ENCODE measurements at regions not wholly inside any gene's neighbourhood (a gene's known extent, or its start where the extent isn't known, plus 50 kb on each side); places are given as distances from the start of the nearest gene placed in this dataset.
"Not testable (repeated sequence)": the region's sequence is repeated elsewhere in the genome, so short reads cannot be mapped to it uniquely, and the experiment has no call there.

- DNase-seq (ENCODE audit: low spot score): no peak
These were observed 598.8 kb downstream of the SLC16A7 start for GRCh38 chr12:60194678-60195077.

DNA sequence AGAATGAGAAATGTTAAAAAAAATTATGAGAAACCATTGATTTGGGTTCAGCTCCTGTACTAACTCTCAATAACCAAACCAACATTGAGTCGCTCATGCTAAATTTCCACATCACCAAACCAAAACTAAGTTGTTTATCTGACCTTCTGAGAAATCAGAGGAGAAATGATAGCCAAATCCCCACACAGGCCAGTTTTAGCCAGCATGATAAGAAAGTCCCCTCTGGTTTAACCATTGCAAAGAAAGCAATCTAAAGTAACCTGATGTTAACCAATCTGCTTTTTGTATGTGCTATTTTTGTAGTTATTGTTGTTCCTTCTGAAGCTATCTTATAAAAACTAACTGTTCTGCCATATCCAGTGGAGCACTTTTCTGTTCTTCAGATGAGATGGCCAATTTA is 599.7 kb downstream of the SLC16A7 start:
- no peak for DNase-seq (ENCODE audit: low spot score)

DNA sequence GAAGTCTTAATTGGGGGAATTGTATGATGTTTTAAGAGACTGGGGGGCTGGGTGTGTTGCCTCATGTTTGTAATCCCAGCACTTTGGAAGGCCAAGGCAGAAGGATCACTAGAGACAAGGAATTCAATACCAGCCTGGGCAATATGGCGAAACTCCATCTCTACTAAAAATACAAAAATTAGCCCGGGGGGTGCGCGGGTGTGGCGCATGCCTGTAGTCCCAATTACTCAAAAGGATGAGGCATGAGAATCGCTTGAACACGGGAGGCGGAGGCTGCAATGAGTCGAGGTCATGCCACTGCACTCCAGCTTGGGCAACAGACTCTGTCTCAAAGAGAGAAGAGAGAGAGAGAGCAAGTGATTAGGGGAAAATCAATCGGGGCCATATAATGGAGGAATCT is 600.5 kb downstream of the SLC16A7 start:
- no peak for DNase-seq (ENCODE audit: low spot score)

DNA sequence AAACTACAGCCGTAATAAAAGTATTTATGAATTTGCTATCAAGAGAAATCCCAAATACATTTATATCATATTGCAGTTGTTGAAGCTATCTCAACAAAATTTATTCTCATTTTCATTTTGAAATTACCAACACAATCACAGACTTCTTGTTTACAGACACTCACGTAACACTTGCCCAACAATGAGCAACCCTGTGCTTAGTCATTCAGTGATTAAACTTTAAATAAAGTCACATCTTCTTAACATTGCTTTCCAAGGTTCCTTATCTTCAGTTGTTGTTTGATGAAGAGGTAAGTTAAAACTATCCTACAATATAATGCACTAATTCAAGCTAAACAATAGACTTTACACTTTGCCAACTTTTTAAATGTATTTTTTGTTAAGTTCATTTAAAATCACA is 601.8 kb downstream of the SLC16A7 start:
- DNase-seq (ENCODE audit: low spot score): peak; percentile 8

DNA sequence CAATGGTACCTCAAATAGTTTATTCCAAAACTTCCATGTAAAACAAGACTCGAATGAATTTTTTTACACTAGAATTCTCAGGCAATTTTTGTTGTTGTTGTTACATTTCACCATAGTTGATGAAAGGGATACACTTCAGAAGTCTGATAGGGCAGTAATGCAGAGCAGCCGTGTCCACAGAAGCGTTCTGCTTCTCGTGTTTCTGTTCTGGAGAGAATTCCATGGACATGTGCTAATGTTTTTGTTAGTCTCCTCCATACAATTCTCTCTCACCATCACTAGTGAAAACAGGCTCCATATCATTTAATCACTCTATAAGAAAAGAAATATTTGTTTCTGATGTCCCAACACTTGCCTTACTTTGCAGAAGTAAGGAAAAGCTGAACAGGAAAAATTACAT is 606.1 kb downstream of the SLC16A7 start:
- no peak for DNase-seq (ENCODE audit: low spot score)

DNA sequence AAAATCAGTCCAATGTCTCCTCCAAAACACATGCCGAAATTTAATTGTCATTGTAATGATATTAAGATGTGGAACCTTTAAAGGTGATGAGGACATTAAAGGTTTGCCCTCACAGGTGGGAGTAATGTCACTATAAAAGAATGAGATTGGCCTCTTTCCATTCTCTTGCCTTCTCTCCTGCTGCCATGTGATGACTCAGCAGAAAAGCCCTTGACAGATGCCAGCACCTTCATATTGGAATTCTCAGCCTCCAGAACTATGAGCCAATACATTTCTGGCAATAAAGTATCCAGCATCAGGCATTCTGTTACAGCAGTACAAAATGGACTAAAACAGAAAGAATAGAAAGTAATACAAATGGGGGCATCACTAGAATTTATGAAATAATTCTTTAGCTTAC is 609.7 kb downstream of the SLC16A7 start:
- peak; percentile 42 for DNase-seq (ENCODE audit: low spot score)

- DNase-seq (ENCODE audit: low spot score): no peak
These were observed 613.7 kb downstream of the SLC16A7 start for GRCh38 chr12:60209521-60209920.

DNA sequence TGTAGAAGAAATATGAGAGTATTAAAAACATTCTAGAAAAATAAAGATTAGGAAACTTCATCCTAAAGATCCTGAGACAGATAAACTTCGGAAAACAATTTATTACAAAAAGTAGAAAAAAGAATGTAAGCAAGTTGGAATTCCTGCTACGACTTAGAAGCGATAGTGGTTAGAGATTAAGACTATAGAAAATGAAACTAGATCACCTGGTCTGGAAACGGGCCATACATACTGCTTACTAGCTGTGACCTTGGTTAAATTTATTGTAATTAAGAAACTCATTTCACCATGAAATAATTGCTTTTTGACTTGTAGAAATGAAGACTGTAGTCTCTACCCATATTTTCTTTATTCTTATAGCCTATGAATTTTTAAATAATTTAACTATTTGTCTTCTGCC is 614.1 kb downstream of the SLC16A7 start:
- DNase-seq (ENCODE audit: low spot score): no peak

- no peak for DNase-seq (ENCODE audit: low spot score)
These were observed 614.9 kb downstream of the SLC16A7 start for GRCh38 chr12:60210756-60211155.

DNA sequence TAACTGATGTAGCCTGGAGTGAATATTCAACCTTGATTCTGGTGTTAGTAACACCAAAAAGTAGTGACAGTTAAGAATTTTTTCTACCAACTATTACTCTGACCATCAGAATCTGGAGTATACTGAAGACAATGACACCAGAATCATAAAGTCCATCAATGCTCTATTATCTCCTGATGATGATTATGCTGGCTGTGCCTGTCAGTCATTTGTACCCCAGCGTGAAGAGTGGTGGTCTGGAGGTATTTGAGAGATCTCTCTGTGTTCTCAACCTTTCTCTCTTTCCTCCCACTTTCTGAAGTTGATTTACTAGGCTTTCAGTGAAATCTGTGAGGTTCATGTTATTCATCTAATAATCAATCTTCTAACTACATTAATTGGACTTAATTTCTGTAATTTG is 615.4 kb downstream of the SLC16A7 start:
- no peak for DNase-seq (ENCODE audit: low spot score)

DNA sequence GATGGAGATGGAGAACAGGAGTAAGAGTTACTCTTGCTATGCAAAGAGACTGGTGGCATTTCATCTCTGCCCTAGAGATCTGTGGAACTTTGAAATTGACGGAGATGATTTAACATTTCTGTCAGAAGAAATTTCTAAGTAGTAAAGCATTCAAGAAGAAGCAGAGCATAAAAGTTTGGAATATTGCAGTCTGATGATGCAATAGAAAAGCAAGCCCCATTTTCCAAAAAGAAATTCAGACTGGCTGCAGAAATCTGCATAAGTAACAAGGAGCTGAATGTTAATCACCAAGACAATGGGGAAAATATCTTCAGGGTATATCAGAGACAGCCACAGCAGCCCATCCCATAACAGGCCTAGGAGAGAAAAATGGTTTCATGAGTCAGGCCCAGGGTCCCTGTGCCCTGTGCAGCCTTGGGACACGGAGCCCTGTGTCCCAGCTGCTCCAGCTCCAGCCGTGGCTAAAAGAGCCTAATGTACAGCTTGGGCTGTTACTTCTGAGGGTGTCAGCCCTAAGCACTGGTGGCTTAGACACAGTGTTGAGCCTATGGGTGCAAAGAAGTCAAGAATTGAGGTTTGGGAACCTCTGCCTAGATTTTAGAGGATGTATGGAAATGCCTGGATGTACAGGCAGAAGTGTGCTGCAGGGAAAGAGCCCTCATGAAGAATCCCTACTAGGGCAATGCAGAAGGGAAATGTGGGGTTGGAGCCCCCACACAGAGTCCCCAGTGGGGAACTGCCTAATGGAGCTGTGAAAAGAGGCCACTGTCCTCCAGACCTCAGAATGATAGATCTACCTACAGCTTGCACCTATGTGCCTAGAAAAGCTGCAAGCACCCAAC is 616.6 kb downstream of the SLC16A7 start:
- DNase-seq (ENCODE audit: low spot score): no peak

DNA sequence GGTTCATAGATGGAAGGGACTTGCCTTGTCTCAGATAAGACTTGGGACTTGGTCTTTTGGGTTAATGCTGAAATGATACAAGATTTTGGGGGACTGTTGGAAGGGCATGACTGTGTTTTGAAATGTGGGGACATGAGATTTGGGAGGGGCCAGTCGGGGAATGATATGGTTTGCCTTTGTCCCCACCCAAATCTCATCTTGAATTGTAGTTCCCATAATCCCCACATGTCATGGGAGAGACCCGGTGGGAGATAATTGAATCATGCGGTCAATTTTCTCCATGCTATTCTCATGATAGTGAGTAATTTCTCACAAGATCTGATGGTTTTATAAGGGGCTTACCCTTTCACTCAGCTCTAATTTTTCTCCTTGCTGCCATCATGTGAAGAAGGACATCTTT is 617.4 kb downstream of the SLC16A7 start:
- DNase-seq (ENCODE audit: low spot score): not testable (repeated sequence)

- no peak for DNase-seq (ENCODE audit: low spot score)
These were observed 620.4 kb downstream of the SLC16A7 start for GRCh38 chr12:60216226-60216625.

GRCh38 chr12:60223242-60223641 is 627.4 kb downstream of the SLC16A7 start:
- DNase-seq (ENCODE audit: low spot score): no peak

- DNase-seq (ENCODE audit: low spot score): no peak
These were observed 629.6 kb downstream of the SLC16A7 start for GRCh38 chr12:60225216-60226000.

DNA sequence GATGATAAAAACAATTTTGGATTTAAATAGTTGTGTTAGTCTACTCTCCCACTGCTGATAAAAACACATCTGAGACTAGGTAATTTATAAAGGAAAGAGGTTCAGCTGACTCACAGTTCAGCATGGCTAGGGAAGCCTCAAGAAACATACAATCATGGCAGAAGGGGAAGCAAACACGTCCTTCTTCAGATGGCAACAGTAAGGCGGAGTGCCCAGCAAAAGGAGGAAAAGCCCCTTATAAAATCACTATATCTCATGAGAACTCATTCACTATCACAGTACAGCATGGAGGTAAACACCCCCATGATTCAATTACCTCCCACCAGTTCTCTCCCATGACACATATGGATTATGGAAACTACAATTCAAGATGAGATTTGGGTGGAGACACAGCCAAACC is 632.1 kb downstream of the SLC16A7 start:
- DNase-seq (ENCODE audit: low spot score): no peak

- no peak for DNase-seq (ENCODE audit: low spot score)
These were observed 634.2 kb downstream of the SLC16A7 start for GRCh38 chr12:60230056-60230455.

GRCh38 chr12:60231303-60231702 is 635.5 kb downstream of the SLC16A7 start:
- DNase-seq (ENCODE audit: low spot score): no peak

- no peak for DNase-seq (ENCODE audit: low spot score)
These were observed 636.4 kb downstream of the SLC16A7 start for GRCh38 chr12:60231976-60232907.

DNA sequence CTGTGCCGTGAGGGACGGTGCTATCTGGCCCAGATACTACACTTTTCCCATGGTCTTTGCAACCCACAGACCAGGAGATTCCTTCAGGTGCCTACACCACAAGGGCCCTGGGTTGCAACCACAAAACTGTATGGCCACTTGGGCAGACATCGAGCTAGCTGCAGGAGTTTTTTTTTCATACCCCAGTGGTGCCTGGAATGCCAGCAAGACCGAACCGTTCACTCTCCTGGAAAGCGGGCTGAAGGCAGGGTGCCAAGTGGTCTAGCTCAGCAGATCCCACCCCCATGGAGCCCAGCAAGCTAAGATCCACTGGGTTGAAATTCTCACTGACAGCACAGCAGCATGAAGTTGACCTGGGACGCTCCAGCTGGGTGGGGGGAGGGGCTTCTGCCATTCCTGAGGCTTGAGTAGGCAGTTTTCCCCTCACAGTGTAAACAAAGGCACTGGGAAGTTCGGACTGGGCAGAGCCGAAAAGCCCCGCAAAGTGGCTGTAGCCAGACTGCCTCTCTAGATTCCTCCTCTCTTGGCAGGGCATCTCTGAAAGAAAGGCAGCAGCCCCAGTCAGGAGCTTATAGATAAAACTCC is 638.9 kb downstream of the SLC16A7 start:
- not testable (repeated sequence) for DNase-seq (ENCODE audit: low spot score)

- no peak for DNase-seq (ENCODE audit: low spot score)
These were observed 639.4 kb downstream of the SLC16A7 start for GRCh38 chr12:60235261-60235660.

GRCh38 chr12:60236416-60236815 is 640.6 kb downstream of the SLC16A7 start:
- not testable (repeated sequence) for DNase-seq (ENCODE audit: low spot score)

All from H4 (cell line).